SH-SY5Y (cell line): ENCODE measurements at regions not wholly inside any gene's neighbourhood (a gene's known extent, or its start where the extent isn't known, plus 50 kb on each side); places are given as distances from the start of the nearest gene placed in this dataset.

Source experiments
- GATA2 ChIP-seq: IDR thresholded peaks from 2 replicates; pipeline ENCODE4 v1.6.1; 2011; ENCODE audit warnings: mild to moderate bottlenecking, low read depth, low read length
- GATA3 ChIP-seq: IDR thresholded peaks from 2 replicates; pipeline ENCODE4 v1.6.1; 2011; ENCODE audit warnings: low read depth, mild to moderate bottlenecking, low read length, moderate library complexity

DNA sequence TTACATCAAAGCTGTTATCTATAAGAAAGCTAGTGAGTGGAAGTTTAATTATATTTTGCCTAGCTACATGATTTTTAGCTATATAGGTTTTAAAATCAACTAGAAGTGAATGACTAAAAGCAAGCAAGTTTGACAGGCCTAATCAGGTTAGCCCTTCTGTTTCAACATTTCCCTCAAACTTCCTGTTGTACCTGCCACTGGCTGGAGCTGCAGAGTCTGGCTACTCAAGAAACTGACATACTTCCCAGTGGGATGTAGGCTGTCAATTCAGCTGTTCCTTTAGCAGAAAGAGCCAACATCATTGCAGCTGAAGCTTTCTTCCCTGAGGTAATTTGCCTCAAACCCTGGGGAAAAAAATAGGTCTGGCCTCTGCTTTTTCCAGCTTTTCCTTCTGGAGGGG lies 87.1 kb upstream of the TNR start:
- no peak for TF ChIP-seq GATA2
- no peak for TF ChIP-seq GATA3
